ENCODE measurements at regions not wholly inside any gene's neighbourhood (a gene's known extent, or its start where the extent isn't known, plus 50 kb on each side); places are given as distances from the start of the nearest gene placed in this dataset.

DNA sequence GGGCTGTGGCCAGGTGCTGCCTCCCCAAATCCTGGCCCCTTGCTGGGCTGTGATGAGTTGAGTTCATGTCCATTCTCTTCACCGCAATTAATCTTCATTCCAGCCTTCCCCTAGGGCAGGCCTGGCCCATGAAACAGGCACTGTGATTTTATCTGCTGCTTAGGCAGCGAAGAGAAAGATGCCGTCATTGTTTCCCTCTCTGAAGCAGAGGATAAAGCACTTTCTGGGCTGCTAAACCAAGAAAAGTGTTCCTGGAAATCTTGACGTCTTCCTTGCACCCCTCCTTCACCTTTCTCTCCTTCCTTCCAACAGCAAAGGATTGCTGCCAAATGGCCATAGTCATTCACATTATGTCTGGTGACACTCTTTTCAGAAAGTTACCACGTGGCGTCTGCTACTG is 265.9 kb downstream of the ZEB1 start:
- TF ChIP-seq FOS (IDR thresholded peaks at IDR 0.05; ENCODE audit: low read depth, low read length) (no peak), RAD21 (IDR thresholded peaks at IDR 0.05; ENCODE audit: low read length) (no peak)
